ENCODE measurements at regions not wholly inside any gene's neighbourhood (a gene's known extent, or its start where the extent isn't known, plus 50 kb on each side); places are given as distances from the start of the nearest gene placed in this dataset.

GRCh38 chr13:76213423-76213904 is 577.3 kb downstream of the LMO7 start:
- no peak for TF ChIP-seq CTCF (IDR thresholded peaks at IDR 0.05)
- TF ChIP-seq POLR2A (IDR thresholded peaks at IDR 0.05) = no peak

Measured in testis (tissue), 2 donors.